Nephron progenitor cell (in vitro differentiated cells): ENCODE measurements at regions not wholly inside any gene's neighbourhood (a gene's known extent, or its start where the extent isn't known, plus 50 kb on each side); places are given as distances from the start of the nearest gene placed in this dataset.
"Not testable (repeated sequence)": the region's sequence is repeated elsewhere in the genome, so short reads cannot be mapped to it uniquely, and the experiment has no call there.

Experiments used
- DNase-seq: peaks from one replicate; pipeline ENCODE4 v3.0.0; 2021
- H3K27ac Mint-ChIP-seq: 2 replicates; pipeline ENCODE4 v1.8.0; 2021; ENCODE audit warnings: mild to moderate bottlenecking, moderate library complexity, mixed read lengths
- H3K27me3 Mint-ChIP-seq: 2 replicates; pipeline ENCODE4 v1.8.0; 2021; ENCODE audit warnings: mild to moderate bottlenecking, low read depth, mixed read lengths; ENCODE audit not compliant: poor library complexity
- H3K36me3 Mint-ChIP-seq: 2 replicates; pipeline ENCODE4 v1.8.0; 2021; ENCODE audit warnings: low read depth, mixed read lengths
- H3K4me1 Mint-ChIP-seq: 2 replicates; pipeline ENCODE4 v1.8.0; 2021; ENCODE audit warnings: mixed read lengths
- H3K4me3 Mint-ChIP-seq: 2 replicates; pipeline ENCODE4 v1.8.0; 2021; ENCODE audit warnings: mild to moderate bottlenecking, moderate library complexity, mixed read lengths
- H3K9me3 Mint-ChIP-seq: 2 replicates; pipeline ENCODE4 v1.8.0; 2021; ENCODE audit warnings: mild to moderate bottlenecking, moderate library complexity, mixed read lengths
- CTCF ChIP-seq: fragments of 200-600 bp; sonication (generic); IDR thresholded peaks from 2 replicates; pipeline ENCODE4 v1.5.0; 2021; ENCODE audit warnings: antibody characterized with exemption

- TF ChIP-seq CTCF = no peak
- H3K9me3 Mint-ChIP-seq = peaks cover 38% of the 10 kb centered on the region
- no peaks in the 10 kb centered on the region for H3K4me1 Mint-ChIP-seq
- no peaks in the 10 kb centered on the region for H3K27me3 Mint-ChIP-seq
- DNase-seq = no peak
- H3K4me3 Mint-ChIP-seq = no peak overlapping the region
- no peak overlapping the region for H3K27ac Mint-ChIP-seq
- H3K36me3 Mint-ChIP-seq = no peaks in the 10 kb centered on the region
Measured at GRCh38 chr2:57218206-57218605, 828.4 kb upstream of the VRK2 start.

GRCh38 chr2:57229706-57230105 lies 816.9 kb upstream of the VRK2 start:
- H3K4me1 Mint-ChIP-seq, DNase-seq, H3K4me3 Mint-ChIP-seq, H3K27me3 Mint-ChIP-seq, H3K27ac Mint-ChIP-seq, H3K36me3 Mint-ChIP-seq: not testable (repeated sequence)
- peaks cover 18% of the 10 kb centered on the region for H3K9me3 Mint-ChIP-seq

GRCh38 chr2:57232341-57232740 lies 814.3 kb upstream of the VRK2 start:
- H3K4me1 Mint-ChIP-seq, H3K27me3 Mint-ChIP-seq, DNase-seq, H3K36me3 Mint-ChIP-seq, H3K27ac Mint-ChIP-seq, H3K4me3 Mint-ChIP-seq: not testable (repeated sequence)
- peaks cover 16% of the 10 kb centered on the region for H3K9me3 Mint-ChIP-seq

GRCh38 chr2:57251495-57251894 lies 795.1 kb upstream of the VRK2 start:
- DNase-seq, H3K4me1 Mint-ChIP-seq, H3K27me3 Mint-ChIP-seq, H3K27ac Mint-ChIP-seq, H3K36me3 Mint-ChIP-seq, H3K4me3 Mint-ChIP-seq: not testable (repeated sequence)
- peaks cover 59% of the 10 kb centered on the region for H3K9me3 Mint-ChIP-seq

- not testable (repeated sequence) for DNase-seq, H3K27ac Mint-ChIP-seq, H3K27me3 Mint-ChIP-seq, H3K36me3 Mint-ChIP-seq, H3K4me3 Mint-ChIP-seq, H3K4me1 Mint-ChIP-seq
- peaks cover 51% of the 10 kb centered on the region for H3K9me3 Mint-ChIP-seq
Measured at GRCh38 chr2:57276408-57276807, 770.2 kb upstream of the VRK2 start.

- no peak overlapping the region for H3K4me3 Mint-ChIP-seq
- no peak overlapping the region for H3K27ac Mint-ChIP-seq
- H3K27me3 Mint-ChIP-seq = peaks cover 4% of the 10 kb centered on the region
- H3K4me1 Mint-ChIP-seq = no peaks in the 10 kb centered on the region
- H3K36me3 Mint-ChIP-seq = peaks cover 8% of the 10 kb centered on the region
- DNase-seq = no peak
- peaks cover 56% of the 10 kb centered on the region for H3K9me3 Mint-ChIP-seq
- TF ChIP-seq CTCF = no peak
Measured at GRCh38 chr2:57278451-57278850, 768.2 kb upstream of the VRK2 start.

- DNase-seq = no peak
- Mint-ChIP-seq H3K36me3 (no peaks in the 10 kb centered on the region), H3K4me3 (no peak overlapping the region), H3K27me3 (peaks cover 3% of the 10 kb centered on the region), H3K4me1 (peaks cover 6% of the 10 kb centered on the region), H3K9me3 (peaks cover 3% of the 10 kb centered on the region), H3K27ac (peak overlapping the region; percentile 24)
- TF ChIP-seq CTCF = no peak
Measured at GRCh38 chr2:57291209-57291608, 755.4 kb upstream of the VRK2 start.

GRCh38 chr2:57296795-57297517 lies 749.6 kb upstream of the VRK2 start:
- Mint-ChIP-seq H3K36me3 (no peaks in the 10 kb centered on the region), H3K27ac (no peak overlapping the region), H3K4me1 (no peaks in the 10 kb centered on the region), H3K27me3 (no peaks in the 10 kb centered on the region), H3K9me3 (no peaks in the 10 kb centered on the region), H3K4me3 (no peak overlapping the region)
- no peak for TF ChIP-seq CTCF
- DNase-seq = no peak
